HG03571 (cell line): ENCODE measurements at regions not wholly inside any gene's neighbourhood (a gene's known extent, or its start where the extent isn't known, plus 50 kb on each side); places are given as distances from the start of the nearest gene placed in this dataset.

Experiments used
- ATAC-seq: cut with Tn5 transposase; IDR thresholded peaks from one replicate; pipeline ENCODE4 v1.9.1; 2021; ENCODE audit not compliant: unreplicated experiment

DNA sequence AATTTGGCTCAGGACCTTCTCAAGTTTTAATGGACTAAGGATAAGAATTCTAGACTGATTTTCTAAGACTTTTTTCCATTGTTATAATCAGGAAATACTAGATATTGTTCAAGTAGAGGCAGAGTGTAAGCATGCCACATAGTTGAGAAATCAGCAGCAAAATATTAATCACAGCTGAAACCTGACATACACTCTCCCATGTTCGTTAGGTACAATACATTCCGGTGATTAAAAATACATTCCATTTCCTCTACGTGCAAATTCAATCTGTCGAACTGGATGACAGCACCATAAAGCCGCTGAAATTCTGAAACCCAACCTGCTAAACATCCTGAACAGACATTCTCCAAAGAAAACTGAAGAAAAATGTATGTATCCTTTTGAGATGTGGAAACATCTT is 587.6 kb upstream of the DIPK2B start:
- ATAC-seq, result no peak

DNA sequence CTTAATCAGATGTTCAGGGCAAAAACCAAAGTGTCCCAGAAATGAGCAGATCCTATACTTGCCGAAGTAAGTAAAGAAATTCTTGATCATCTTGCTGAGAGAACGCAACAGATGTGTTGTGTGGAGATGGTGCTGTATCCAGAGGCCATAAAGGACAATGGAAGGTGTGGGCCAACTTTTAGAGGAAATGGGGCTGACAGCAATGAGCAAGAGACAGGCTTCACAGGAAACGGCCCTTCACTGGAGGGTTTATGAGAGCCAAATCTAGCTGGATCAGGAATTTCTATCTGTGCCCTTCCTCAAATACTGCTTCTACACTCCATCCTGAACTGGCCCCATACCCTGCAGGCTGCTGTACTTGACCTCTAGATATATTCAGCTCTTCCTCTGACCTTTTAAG is 583.9 kb upstream of the DIPK2B start:
- ATAC-seq, result no peak

DNA sequence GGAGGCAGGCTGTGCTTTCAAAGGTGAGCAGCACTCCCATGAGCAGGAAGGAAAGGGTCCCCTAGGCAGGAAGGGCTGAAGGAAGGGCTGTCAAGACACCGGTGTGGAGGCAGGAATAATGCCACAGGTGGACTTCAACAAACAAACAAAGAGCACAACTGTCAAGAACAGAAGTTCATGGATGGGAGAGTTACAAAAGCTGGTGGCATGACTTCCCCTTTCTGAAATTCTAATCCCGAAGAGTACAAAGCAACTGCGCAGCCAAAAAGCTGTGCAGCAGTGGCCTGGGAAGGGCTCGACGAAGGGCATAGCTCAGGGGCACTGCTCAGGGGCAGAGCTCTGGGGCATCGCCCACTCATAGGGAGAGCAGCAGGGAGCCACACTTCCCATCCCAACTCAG is 582.3 kb upstream of the DIPK2B start:
- ATAC-seq, result no peak

DNA sequence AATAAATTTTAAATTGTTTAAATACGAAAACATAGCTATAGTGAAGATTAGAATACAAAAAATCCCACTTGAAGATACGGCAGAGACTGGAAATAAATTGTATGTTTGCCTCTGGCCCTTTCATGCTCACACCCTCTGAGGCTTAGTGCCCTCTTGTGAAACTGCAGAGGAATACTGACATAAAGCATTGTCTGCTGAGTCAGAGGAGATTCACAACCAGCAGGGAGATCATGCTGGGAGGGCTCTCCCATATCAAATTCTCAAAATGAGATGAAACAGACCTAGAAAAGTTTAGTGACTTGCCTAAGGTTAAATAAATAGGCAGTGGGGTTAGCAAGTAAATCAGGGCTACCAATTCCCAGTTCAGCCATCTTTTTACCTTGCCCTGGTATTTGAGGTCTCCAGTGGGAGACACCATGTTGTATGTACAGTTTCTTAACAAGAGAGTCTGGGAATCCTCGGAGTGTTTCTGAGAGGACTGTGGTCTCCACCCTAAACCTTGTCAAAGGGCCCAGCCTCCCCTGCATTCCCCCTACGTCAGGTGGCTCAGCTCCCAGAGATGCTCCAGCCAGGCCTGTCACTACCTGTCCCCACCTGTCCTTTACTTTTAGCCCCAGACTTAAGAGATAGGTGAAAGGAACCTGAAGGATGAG is 581.4 kb upstream of the DIPK2B start:
- ATAC-seq, result no peak

DNA sequence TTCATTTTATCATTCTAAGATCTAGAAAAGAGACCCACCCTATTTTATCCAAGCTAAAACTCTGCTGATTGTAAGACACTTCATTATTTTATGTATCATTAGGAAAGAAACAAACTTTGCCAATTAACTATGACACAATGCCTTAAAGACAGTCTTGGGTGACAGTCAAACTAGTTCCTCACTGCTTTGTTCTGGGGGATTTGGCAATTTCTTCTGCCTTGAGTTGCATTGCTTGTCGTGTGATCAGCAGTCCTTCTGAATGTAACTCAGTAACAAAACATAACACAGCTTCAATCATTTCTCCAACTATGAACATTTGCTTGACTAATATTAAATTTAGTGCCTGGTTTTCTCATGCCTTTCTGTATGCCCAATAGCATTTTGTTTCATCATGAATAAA is 577.9 kb upstream of the DIPK2B start:
- ATAC-seq, result no peak

DNA sequence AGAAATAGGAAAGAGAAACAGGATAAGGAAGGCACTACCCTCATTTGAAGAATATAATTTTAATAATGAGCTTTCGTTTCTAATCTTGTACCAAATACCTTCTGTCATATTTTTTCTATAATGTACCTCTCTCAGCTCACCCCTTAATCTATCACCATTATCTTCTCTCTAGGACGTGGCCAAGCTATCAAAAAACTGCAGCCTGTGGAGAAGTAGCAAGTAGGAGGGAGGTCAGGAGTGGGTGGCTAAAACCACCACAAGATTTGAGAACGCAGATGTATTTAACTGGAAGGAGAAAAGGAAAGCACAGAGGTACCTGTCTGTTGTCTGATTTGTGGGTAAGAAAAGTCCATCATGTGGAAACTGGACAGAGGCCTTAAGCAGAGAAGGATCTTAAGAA is 576.7 kb upstream of the DIPK2B start:
- ATAC-seq, result no peak

DNA sequence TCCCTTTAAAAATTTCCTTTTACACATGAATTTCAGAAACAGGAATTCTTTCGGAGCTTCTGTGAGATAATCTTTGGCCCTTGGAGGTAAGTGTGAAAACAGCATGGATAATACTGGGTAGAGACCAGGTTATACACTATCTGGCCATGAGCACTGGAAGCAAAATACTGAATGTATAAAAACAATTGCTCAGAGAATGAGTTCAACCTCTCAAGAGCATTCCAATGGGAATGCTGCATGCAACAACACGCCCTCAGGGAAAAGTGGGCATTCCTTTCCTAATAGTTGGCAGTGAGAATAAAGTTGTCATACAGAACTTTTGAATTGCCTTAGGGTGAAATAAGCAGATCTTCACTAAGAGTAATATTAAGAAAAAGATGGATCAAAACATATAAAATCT is 574.8 kb upstream of the DIPK2B start:
- no peak for ATAC-seq

DNA sequence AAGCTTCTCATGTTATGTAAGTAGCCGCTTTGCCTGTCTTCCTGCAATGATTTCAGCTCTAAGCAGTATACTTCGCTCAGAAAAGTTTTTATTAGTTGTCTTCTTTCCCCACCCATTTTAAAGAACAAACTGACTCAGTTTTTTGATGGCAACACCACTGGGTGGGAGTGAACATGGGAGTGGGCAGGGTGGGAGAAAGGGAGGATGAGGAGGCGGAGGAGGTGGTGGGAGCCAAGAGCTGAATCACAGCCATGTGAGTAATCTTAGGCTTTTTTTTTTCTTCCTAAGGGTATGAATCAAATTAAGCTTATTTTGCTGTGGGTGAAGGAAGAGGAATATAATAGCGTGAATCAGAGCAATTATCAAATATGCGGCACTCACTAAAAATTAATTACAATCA is 574.3 kb upstream of the DIPK2B start:
- no peak for ATAC-seq

DNA sequence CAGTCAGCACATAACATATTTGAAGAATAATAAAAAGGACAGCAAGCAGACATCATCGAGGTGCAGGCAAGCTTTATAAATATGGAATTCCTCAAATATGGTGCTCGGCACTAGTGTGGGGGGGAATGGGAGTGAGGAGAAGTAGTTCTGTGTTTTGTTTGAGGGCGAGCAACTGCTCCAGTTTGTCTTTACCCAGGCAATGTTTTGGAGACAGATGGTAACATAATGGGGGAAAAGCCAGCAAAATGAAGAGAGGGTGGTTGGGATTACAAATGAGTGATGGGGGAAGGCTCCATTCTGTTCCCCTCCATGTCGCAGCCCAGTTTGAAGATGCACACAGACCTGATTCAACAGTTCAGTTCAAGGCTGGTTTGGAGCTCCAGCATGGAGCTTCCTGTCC is 572.9 kb upstream of the DIPK2B start:
- ATAC-seq, result no peak

DNA sequence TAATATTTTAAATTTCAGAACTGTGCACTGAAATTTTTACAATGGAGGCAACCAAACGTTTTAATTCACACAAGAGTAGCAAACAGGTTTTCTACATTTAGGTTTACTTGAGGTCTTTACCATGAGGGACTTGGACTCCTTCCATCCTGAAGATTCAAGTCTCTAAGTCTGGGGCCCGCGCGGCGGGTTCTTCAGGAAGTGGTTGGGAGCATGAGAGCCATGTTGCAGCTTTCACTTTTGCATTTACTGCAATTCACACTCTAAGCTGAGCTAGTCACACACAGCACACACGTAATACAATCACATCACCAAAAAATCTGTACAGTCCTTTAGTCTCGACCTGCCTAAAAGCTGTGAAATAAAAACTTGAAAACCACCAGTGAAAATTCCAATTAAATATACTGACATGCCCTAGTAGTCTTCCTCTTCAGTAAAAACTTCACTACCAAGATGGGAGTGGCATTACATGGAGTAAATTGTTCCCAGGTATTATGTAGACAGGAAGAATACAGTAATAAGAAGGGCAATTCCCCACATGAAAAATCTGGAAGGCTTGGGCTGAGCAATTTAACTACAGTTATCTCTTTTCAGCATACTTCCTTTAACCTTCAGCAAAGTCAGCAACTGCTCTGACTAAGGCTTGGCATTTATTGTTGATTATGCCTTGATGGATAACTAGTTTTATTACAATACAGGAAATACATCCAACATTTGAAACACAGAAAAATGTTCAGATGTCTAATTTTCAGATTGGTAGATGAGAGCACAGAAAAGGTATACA is 571.1 kb upstream of the DIPK2B start:
- ATAC-seq, result peak; percentile 44

DNA sequence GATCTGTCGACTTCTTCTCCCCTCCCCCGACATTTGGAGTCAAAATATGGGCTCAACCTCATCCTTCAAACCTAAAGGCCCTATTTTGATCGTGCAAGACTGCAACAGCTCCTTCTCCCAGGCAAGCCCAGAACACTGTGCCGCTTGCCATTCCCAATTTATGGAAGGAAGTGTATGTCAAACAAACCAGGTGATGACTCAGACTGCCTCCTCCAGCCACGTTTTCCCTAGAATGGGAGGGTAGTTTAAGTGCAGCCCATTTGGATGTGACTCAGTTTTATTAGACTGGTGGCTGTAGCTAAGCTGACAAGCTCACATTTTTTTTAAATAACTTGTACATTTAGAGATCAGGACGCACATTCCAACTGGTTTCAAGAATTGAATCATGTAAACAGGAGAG is 570.4 kb upstream of the DIPK2B start:
- ATAC-seq, result no peak

DNA sequence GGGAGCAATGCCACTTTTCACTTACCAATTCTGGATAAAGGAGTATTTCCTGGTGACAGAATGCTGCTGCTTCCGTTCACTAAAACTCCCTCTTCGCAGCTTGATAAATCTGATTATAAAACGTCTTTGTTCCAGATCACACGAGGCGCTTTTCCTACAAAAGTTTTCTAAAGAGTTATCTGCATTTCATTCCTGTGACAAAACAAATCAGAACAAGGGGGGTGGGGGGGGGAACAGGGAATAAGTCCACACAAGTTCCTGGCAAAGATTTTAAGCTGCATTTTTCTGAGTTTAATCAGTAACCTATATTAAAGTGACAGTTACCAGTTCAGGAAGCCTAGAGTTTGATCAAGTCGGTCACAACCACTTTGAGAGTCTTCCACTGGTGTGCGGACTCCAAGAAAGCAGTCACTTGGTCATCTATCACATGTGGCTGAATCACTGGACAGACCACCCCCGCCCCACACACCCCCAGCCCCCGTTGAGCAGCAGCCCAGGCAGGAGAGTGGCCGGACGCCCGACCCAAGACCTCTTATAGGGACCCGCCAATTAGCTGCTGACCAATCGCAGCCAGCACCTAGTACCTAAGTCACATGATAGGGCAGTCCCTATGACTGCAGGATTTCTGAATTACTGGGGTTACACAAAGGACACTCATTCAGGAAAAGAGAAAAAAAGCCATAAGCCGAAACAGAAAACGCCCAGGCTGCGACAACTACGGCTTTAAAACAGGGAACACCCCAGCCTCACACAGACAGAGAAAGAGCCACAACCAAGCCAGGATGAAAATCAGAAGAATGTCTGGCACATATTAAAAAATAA is 569.3 kb upstream of the DIPK2B start:
- ATAC-seq, result peak; percentile 77

DNA sequence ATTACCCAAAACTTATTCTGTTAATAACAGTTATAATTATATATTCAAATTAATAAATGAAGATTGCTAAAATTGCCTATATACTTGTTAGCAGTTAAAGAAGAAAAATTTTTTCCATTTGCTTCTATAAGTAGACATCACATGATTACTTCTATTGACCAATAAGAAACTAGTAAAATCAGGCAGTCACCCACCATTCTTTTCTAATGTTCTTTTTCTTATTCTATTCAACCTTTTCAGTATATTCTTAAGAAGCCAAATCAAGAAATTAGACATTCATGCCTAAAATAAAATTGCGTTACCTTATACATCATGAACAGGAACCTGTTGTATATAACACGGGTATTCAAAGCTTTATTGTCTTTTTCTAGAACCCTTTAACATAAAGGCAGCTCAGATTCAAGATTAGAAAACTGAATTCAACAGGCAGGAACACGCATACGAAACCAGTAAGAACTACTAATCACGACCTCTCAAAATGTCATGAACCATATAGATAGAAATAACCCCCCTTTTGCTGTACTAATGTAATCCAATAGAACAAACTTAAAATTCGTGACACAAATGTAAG is 568.1 kb upstream of the DIPK2B start:
- no peak for ATAC-seq

DNA sequence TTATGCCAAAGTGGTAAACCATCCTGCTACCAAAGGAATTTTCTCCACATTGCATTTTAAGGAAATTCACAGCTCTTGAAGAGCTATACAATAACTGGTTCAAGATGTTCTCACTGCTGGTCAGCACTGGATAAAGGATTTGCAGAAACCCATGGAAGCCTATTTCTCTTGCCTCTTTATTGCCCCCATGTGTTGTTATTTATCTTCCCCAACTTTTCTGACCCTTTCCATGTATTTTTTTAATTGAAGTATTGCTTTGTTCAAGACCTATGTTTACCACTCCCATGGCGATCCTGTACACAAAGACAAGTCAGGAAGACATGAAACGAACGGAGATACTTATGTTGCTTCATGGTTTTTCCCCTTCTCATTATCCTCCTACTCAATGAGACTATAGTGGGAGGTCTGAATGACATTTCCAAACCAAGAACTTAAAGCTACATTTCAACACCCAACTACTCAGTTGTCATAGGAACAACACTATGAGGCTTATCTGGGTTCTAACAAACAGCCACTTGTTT is 566.4 kb upstream of the DIPK2B start:
- no peak for ATAC-seq

DNA sequence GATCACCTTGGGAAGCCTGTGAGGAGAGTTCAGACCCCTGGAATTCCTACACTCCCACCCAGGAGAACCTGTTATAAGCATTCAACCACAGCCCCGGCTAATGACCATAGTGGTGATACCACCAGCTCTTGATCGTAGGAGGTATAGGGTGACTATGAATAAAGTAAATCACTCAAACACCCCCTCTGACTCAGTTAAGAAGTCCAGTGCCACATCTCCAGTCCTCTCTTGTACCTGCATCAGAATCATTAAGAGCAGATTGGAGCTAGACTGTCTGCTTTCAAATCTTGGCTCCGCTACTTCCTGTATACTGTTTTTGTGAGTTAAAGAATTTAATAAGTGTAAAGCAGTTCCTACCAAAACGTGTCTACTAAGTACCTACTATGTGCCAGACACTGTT is 565.1 kb upstream of the DIPK2B start:
- no peak for ATAC-seq

DNA sequence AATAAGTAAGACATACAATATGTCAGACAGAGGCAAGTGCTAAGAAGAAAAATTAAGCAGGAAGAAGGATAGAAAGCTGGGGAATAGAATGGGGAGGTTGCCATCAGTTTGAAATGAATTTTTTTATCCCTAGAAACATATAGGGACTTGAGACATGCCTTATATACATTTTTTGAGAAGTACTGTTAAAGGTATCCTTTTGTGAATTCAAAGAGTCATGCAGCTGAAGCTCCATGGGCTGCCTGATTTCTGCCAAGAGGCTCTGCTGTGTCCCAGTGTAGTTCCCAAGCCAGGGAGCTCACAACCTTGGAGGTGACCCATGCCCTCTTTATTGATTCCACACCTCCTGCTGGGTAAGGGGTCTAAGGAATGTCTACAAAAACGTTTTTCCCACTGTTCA is 564.6 kb upstream of the DIPK2B start:
- no peak for ATAC-seq

DNA sequence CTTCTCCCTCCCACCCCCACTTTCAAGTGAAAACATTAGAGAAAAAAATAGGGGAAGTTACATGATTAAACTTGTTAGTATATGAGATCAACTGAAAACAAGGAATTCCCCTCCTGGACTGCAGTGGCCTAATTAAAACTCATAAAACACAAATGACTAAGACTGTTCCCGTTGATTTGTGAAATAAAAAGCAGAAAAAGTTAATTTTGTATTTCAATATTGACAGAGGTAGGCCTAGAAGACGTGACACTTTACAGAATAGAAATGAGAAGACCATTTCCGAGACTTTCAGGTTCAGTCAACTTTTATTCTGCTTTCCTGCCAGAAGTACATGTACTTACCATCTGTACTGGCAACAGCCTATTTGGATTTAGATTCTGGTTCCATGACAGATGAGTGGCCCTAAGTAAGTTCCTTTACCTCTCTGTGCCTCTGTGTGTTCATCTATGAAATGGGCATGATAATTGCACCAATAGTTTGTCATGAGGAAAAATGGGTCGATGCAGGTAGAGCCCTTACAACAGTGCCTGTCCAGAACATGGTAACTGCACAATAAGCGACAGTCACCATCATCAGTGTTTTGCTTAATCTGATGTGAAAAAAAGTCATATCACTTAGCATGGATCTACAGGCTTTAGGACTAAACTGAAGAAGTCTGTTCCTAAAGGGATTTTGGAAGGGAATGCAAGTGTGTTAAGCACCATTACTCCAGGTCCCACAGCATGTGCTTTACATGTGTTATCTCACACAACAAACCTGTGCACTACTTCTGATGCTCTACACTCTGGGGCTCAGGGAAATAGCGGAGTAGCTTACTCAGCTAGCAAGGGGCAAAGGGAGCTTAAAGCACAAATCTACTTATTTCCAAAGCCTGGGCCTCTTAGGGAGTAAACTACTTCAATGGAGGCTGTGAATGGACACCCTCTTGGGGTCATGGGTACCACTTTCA is 562.3 kb upstream of the DIPK2B start:
- ATAC-seq, result no peak

DNA sequence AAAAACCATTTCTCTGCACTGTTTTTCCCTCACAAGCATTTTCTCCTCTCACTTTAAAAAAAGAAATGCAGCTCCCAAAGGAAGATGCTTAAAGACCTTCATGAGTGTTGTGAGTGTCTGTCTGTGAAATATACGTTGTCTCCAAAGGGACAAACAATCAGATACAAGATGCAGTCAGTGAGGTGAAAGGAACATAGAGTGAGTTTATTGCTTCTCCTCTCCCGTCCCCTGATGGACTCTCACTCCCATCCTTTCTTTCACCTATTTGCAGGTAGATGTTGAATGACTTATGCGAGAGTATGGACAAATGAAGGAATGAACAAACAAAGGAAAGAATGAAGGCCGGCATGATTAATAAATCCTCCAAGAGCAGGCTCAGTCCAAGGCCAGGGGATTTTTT is 561.2 kb upstream of the DIPK2B start:
- no peak for ATAC-seq

DNA sequence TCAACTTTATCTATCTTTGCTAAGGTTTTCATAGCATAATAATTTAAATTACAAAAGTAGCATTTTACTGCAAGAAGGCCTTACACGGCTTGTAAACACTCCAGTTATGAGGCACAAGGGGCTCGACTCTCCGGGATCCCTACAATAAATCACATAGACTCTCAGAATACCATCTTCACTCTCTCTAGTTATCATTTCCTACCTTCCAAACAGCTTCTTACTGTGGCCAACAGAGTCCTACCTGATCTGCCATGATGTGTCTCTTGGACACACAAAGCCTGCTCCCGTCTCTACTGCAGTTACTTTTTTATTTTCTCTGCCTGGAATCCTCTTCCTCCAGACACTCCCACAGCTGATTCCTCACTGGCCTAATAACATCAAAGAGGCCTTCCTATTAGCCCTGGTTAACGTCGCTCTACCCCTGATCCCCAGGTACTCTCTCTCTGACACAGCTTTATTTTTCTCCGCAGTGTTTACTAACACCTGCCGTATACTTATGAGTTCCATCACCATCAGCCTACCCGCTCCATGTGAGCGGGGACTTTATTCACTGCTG is 559.6 kb upstream of the DIPK2B start:
- no peak for ATAC-seq
